Right atrium auricular region (tissue), 2 donors: ENCODE measurements at regions not wholly inside any gene's neighbourhood (a gene's known extent, or its start where the extent isn't known, plus 50 kb on each side); places are given as distances from the start of the nearest gene placed in this dataset.

Experiments used
- DNase-seq: peaks from one replicate; pipeline ENCODE4 v3.0.0-alpha.2; 2019; ENCODE audit warnings: low spot score
- H3K27ac ChIP-seq, 2 donors: fragments of 200-600 bp; sonication (generic); 1 replicate in 1 of 2; 2 replicates in 1 of 2; pipeline ENCODE4 v1.5.1; 2016 to 2019
- H3K27me3 ChIP-seq, 2 donors: fragments of 200-600 bp; sonication (generic); one replicate each; pipeline versions ENCODE4 v1.5.1 to v1.6.0; 2017 to 2019
- H3K36me3 ChIP-seq: fragments of 200-600 bp; sonication (generic); one replicate; pipeline ENCODE4 v1.5.1; 2016
- H3K4me1 ChIP-seq, 2 donors: fragments of 200-600 bp; sonication (generic); one replicate each; pipeline versions ENCODE4 v1.5.1 to v1.6.0; 2017 to 2019
- H3K4me3 ChIP-seq, 2 donors: fragments of 200-600 bp; sonication (generic); 1 replicate in 1 of 2; 2 replicates in 1 of 2; pipeline ENCODE4 v1.5.1; 2017 to 2019; ENCODE audit warnings: mild to moderate bottlenecking in 1 of 2, moderate library complexity in 1 of 2
- H3K9me3 ChIP-seq, 2 donors: fragments of 200-600 bp; sonication (generic); one replicate each; pipeline ENCODE4 v1.5.1; 2019
- CTCF ChIP-seq, 2 donors: fragments of 200-600 bp; sonication (generic); IDR thresholded peaks; one replicate each; pipeline ENCODE4 v1.5.1; 2019; ENCODE audit warnings: antibody characterized with exemption in 2 of 2

GRCh38 chr12:85352016-85352415 is 72.0 kb downstream of the ALX1 start:
- H3K36me3 ChIP-seq = no peaks in the 10 kb centered on the region
- DNase-seq = no peak
- TF ChIP-seq CTCF (IDR thresholded peaks at IDR 0.05) = no peak

GRCh38 chr12:85356596-85357385 is 76.8 kb downstream of the ALX1 start:
- Histone ChIP-seq H3K4me3 (no peak overlapping the region), H3K9me3 (no peaks in the 10 kb centered on the region), H3K4me1 (no peaks in the 10 kb centered on the region), H3K27me3 (no peaks in the 10 kb centered on the region), H3K27ac (no peak overlapping the region), H3K36me3 (no peaks in the 10 kb centered on the region)
- no peak for DNase-seq
- TF ChIP-seq CTCF (IDR thresholded peaks at IDR 0.05) = no peak

More at GRCh38 chr12:85352016-85352415, 72.0 kb downstream of the ALX1 start:
- H3K27ac ChIP-seq = no peak overlapping the region
- no peaks in the 10 kb centered on the region for H3K9me3 ChIP-seq
- H3K4me1 ChIP-seq = no peaks in the 10 kb centered on the region
- no peak overlapping the region for H3K4me3 ChIP-seq
- no peaks in the 10 kb centered on the region for H3K27me3 ChIP-seq

GRCh38 chr12:85357609-85358008 is 77.6 kb downstream of the ALX1 start:
- no peaks in the 10 kb centered on the region for H3K36me3 ChIP-seq
- no peaks in the 10 kb centered on the region for H3K27me3 ChIP-seq
- no peak overlapping the region for H3K4me3 ChIP-seq
- no peaks in the 10 kb centered on the region for H3K4me1 ChIP-seq
- TF ChIP-seq CTCF (IDR thresholded peaks at IDR 0.05) = no peak
- H3K27ac ChIP-seq = no peak overlapping the region
- H3K9me3 ChIP-seq = no peaks in the 10 kb centered on the region
- no peak for DNase-seq

- no peak for DNase-seq
- Histone ChIP-seq H3K27ac (no peak overlapping the region), H3K4me1 (no peaks in the 10 kb centered on the region), H3K36me3 (no peaks in the 10 kb centered on the region), H3K27me3 (no peaks in the 10 kb centered on the region), H3K4me3 (no peak overlapping the region), H3K9me3 (no peaks in the 10 kb centered on the region)
- no peak for TF ChIP-seq CTCF (IDR thresholded peaks at IDR 0.05)
These were observed 78.7 kb downstream of the ALX1 start for GRCh38 chr12:85358715-85359114.

- DNase-seq = no peak
- no peaks in the 10 kb centered on the region for H3K9me3 ChIP-seq
- no peaks in the 10 kb centered on the region for H3K27me3 ChIP-seq
- no peak overlapping the region for H3K27ac ChIP-seq
- H3K4me1 ChIP-seq = no peaks in the 10 kb centered on the region
- no peak for TF ChIP-seq CTCF (IDR thresholded peaks at IDR 0.05)
- no peaks in the 10 kb centered on the region for H3K36me3 ChIP-seq
- H3K4me3 ChIP-seq = no peak overlapping the region
These were observed 83.6 kb downstream of the ALX1 start for GRCh38 chr12:85363382-85364190.
